ENCODE measurements at regions not wholly inside any gene's neighbourhood (a gene's known extent, or its start where the extent isn't known, plus 50 kb on each side); places are given as distances from the start of the nearest gene placed in this dataset.
"Not testable (repeated sequence)": the region's sequence is repeated elsewhere in the genome, so short reads cannot be mapped to it uniquely, and the experiment has no call there.

DNA sequence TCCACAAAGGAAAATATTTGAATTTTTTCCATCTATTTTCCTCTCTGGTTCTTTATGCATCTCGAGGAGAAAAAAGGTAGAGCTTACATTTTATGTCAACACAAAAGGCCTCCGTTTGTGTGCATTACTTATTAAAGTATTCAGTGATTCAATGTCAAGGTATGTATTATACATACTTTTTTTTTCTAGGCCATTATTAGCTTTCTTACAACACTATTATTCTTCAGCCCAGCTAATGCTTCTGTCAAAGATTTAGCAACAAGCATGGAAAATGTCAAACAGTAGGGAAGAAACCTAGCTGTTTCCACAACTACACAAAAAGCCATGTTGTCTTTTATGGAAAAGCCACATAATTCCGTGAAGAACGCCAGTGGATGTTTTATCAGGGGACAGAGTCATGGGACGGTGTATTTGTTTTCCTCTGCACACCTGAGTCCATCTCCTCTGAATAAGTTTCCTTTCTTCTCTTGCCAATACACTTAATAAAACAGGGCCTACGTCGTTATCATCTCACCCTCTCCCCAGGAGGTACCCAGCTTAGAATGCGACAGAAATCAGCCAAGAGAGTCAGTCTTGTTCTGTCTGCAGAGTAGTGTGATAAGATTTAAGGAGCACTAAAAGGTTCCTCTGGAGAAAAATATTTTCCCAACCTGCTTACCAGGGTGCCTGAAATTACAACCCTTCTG, 209.7 kb upstream of the AUTS2 start:
- WGBS, 2 experiments (ENCODE audit: low coverage in 1 of 2, low lambda C conversion rate in 2 of 2, missing lambda C conversion rate in 2 of 2) = 65 to 71% methylated on average over 8 of the region's 8 CpGs
- H3K4me1 ChIP-seq (ENCODE audit: insufficient read depth) = peaks cover 11% of the 10 kb centered on the region

DNA sequence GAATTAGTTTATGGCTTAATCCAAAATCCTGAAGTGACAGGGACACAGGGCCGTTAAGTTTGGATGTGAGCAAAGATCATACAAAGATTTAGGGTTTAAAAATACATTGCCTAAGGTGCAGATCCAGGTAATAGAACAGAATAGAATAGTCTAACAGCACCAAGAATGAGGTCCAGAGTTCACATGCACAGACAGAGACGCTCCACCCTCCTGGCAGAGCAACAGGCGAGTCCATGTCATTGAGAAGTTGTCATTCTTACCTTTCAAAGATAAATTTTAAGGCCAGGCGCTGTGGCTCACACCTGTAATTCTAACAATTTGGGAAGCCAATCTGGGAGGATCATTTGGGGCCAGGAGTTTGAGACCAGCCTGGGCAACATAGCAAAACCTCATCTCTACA, 209.1 kb upstream of the AUTS2 start:
- H3K9ac ChIP-seq = no peak overlapping the region
- 76 to 81% methylated on average over 4 of the region's 4 CpGs for WGBS, 2 experiments (ENCODE audit: low coverage in 1 of 2, low lambda C conversion rate in 2 of 2, missing lambda C conversion rate in 2 of 2)
- no peak overlapping the region for H3K4me2 ChIP-seq (ENCODE audit: unreplicated experiment)
- H3K9me3 ChIP-seq (ENCODE audit: low read depth) = no peaks in the 10 kb centered on the region
- no peak for DNase-seq
- no peak overlapping the region for H3K4me3 ChIP-seq
- no peaks in the 10 kb centered on the region for H3K27me3 ChIP-seq (replicated peaks; ENCODE audit: insufficient read depth)
- H3K27ac ChIP-seq = no peak overlapping the region
- peaks cover 11% of the 10 kb centered on the region for H3K4me1 ChIP-seq (ENCODE audit: insufficient read depth)
- no peaks in the 10 kb centered on the region for H4K20me1 ChIP-seq (ENCODE audit: insufficient read depth)
- H3F3A ChIP-seq (ENCODE audit: insufficient read depth) = 0 out of 2 replicates have a peak, but pooled peaks cover 9% of the 10 kb centered on the region
- no peaks in the 10 kb centered on the region for H3K79me2 ChIP-seq (ENCODE audit: insufficient read depth)
- TF ChIP-seq EZH2 (IDR thresholded peaks at IDR 0.05; ENCODE audit: insufficient read depth, poor library complexity, severe bottlenecking) (no peak), EZH2phosphoT487 (IDR thresholded peaks at IDR 0.05; ENCODE audit: insufficient read depth, low read depth) (no peak)
- H3K36me3 ChIP-seq (ENCODE audit: low read depth) = no peaks in the 10 kb centered on the region
- no peak overlapping the region for H2AFZ ChIP-seq
- in situ Hi-C loops (cut with MboI) = no loop called here
- H3K9me2 ChIP-seq (ENCODE audit: insufficient read depth) = no peaks in the 10 kb centered on the region

More for the DNA sequence above, 209.7 kb upstream of the AUTS2 start:
- H3F3A ChIP-seq (ENCODE audit: insufficient read depth) = 0 out of 2 replicates have a peak, but pooled peaks cover 9% of the 10 kb centered on the region
- H3K9me2 ChIP-seq (ENCODE audit: insufficient read depth) = no peaks in the 10 kb centered on the region
- TF ChIP-seq EZH2phosphoT487 (IDR thresholded peaks at IDR 0.05; ENCODE audit: insufficient read depth, low read depth) = no peak
- TF ChIP-seq EZH2 (IDR thresholded peaks at IDR 0.05; ENCODE audit: insufficient read depth, poor library complexity, severe bottlenecking) = no peak
- H3K9ac ChIP-seq = no peak overlapping the region
- H4K20me1 ChIP-seq (ENCODE audit: insufficient read depth) = no peaks in the 10 kb centered on the region
- H3K4me2 ChIP-seq (ENCODE audit: unreplicated experiment) = no peak overlapping the region
- H3K4me3 ChIP-seq = no peak overlapping the region
- H3K27ac ChIP-seq = no peak overlapping the region
- no peaks in the 10 kb centered on the region for H3K27me3 ChIP-seq (replicated peaks; ENCODE audit: insufficient read depth)
- in situ Hi-C loops (cut with MboI) = no loop called here
- H3K36me3 ChIP-seq (ENCODE audit: low read depth) = no peaks in the 10 kb centered on the region
- peak; percentile 40 for DNase-seq
- H2AFZ ChIP-seq = no peak overlapping the region
- no peaks in the 10 kb centered on the region for H3K9me3 ChIP-seq (ENCODE audit: low read depth)
- H3K79me2 ChIP-seq (ENCODE audit: insufficient read depth) = no peaks in the 10 kb centered on the region

GRCh38 chr7:69393912-69394311, 204.4 kb upstream of the AUTS2 start:
- H3K4me2 ChIP-seq (ENCODE audit: unreplicated experiment); H3K4me3 ChIP-seq; H3K27ac ChIP-seq; H3K9me3 ChIP-seq (ENCODE audit: low read depth); H4K20me1 ChIP-seq (ENCODE audit: insufficient read depth); in situ Hi-C loops (cut with MboI); H3K79me2 ChIP-seq (ENCODE audit: insufficient read depth); H3K9ac ChIP-seq; H2AFZ ChIP-seq; H3K9me2 ChIP-seq (ENCODE audit: insufficient read depth); H3K36me3 ChIP-seq (ENCODE audit: low read depth); DNase-seq; H3K27me3 ChIP-seq (replicated peaks; ENCODE audit: insufficient read depth): not testable (repeated sequence)
- Histone ChIP-seq H3F3A (ENCODE audit: insufficient read depth) (peaks cover 18% of the 10 kb centered on the region), H3K4me1 (ENCODE audit: insufficient read depth) (peaks cover 21% of the 10 kb centered on the region)
- WGBS, 2 experiments (ENCODE audit: low coverage in 1 of 2, low lambda C conversion rate in 2 of 2, missing lambda C conversion rate in 2 of 2) = 98 to 99% methylated on average over 19 of the region's 30 CpGs

GRCh38 chr7:69395061-69395714, 203.1 kb upstream of the AUTS2 start:
- in situ Hi-C loops (cut with MboI) = no loop called here
- Histone ChIP-seq H3K4me2 (ENCODE audit: unreplicated experiment) (peak overlapping the region; percentile 82), H3K27me3 (replicated peaks; ENCODE audit: insufficient read depth) (no peaks in the 10 kb centered on the region), H3K9ac (peak overlapping the region; percentile 55), H3K36me3 (ENCODE audit: low read depth) (no peaks in the 10 kb centered on the region), H3K79me2 (ENCODE audit: insufficient read depth) (no peaks in the 10 kb centered on the region), H3K4me1 (ENCODE audit: insufficient read depth) (peaks cover 31% of the 10 kb centered on the region), H3K9me3 (ENCODE audit: low read depth) (no peaks in the 10 kb centered on the region), H3K4me3 (peak overlapping the region; percentile 68), H4K20me1 (ENCODE audit: insufficient read depth) (no peaks in the 10 kb centered on the region), H3F3A (ENCODE audit: insufficient read depth) (peaks cover 23% of the 10 kb centered on the region), H3K27ac (peak overlapping the region; percentile 53), H3K9me2 (ENCODE audit: insufficient read depth) (no peaks in the 10 kb centered on the region), H2AFZ (peak overlapping the region; percentile 87)
- 35 to 36% methylated on average over 8 of the region's 8 CpGs for WGBS, 2 experiments (ENCODE audit: low coverage in 1 of 2, low lambda C conversion rate in 2 of 2, missing lambda C conversion rate in 2 of 2)
- peak; percentile 93 for DNase-seq
- no peak for TF ChIP-seq EZH2 (IDR thresholded peaks at IDR 0.05; ENCODE audit: insufficient read depth, poor library complexity, severe bottlenecking)
- no peak for TF ChIP-seq EZH2phosphoT487 (IDR thresholded peaks at IDR 0.05; ENCODE audit: insufficient read depth, low read depth)

Measured in GM23248 (cell line).